DND-41 (cell line): ENCODE measurements at regions not wholly inside any gene's neighbourhood (a gene's known extent, or its start where the extent isn't known, plus 50 kb on each side); places are given as distances from the start of the nearest gene placed in this dataset.

Experiments
- CTCF ChIP-seq: IDR thresholded peaks from 2 replicates; pipeline ENCODE4 v1.5.1; 2012; ENCODE audit warnings: borderline replicate concordance, low read length, moderate library complexity, mild to moderate bottlenecking; ENCODE audit not compliant: poor library complexity, severe bottlenecking; ENCODE audit errors: extremely low read depth
- EZH2 ChIP-seq: IDR thresholded peaks from 3 replicates; pipeline ENCODE4 v1.6.1; 2012; ENCODE audit warnings: borderline replicate concordance, low read depth, mild to moderate bottlenecking, moderate library complexity, low read length, inconsistent platforms; ENCODE audit not compliant: severe bottlenecking

- TF ChIP-seq CTCF, result no peak
- no peak for TF ChIP-seq EZH2
Measured at GRCh38 chr16:73725156-73725555, 571.5 kb upstream of the PSMD7 start.
